Stimulated activated naive CD4-positive, alpha-beta T cell (primary cell): ENCODE measurements at regions not wholly inside any gene's neighbourhood (a gene's known extent, or its start where the extent isn't known, plus 50 kb on each side); places are given as distances from the start of the nearest gene placed in this dataset.

Source experiments
- DNase-seq, 6 experiments: peaks; one replicate each; lab custom pipeline; 2025; lab: John Stamatoyannopoulos, UW

DNA sequence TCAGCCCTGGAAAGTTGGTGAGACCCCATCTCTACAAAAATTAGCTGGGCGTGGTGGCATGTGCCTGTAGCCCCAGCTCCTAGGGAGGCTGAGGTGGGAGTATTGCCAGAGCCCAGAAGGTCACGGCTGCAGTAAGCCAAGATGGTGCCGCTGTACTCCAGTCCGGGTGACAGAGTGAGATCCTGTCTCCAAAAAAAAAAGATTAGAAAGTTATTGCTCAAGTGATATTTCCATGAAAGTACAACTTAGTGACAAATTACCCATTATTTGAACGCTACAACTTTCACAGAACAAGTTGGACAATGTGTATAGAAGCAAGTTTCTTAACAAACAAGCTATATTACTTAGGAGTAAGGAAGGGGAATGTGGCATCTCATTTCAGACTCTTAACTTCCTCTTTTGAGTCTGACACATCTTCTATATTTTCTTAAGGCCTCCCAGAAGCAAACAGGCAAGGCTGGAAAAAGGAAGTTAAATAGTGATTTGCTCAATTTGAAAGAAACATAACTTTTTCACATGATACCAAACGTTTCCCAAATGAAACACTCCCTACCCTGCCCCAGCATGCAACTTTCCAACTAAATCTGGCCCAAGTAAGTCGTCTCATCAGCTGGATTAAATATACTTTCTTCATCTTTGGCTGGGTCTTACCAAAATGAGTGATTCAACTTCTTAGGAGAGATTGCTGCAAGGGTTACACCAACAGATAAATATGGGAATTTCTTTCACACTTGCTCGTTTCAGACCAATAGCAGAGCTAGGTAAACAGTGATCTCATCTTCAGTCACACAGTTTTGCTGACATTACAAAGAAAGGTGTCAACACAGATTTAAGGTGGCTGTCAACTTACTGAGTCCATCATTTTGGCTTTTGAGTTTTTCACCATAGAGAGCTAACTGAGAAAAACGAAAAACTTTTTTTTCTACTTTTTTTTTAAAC lies 66.3 kb upstream of the KLF6 start:
- DNase-seq = no peak

DNA sequence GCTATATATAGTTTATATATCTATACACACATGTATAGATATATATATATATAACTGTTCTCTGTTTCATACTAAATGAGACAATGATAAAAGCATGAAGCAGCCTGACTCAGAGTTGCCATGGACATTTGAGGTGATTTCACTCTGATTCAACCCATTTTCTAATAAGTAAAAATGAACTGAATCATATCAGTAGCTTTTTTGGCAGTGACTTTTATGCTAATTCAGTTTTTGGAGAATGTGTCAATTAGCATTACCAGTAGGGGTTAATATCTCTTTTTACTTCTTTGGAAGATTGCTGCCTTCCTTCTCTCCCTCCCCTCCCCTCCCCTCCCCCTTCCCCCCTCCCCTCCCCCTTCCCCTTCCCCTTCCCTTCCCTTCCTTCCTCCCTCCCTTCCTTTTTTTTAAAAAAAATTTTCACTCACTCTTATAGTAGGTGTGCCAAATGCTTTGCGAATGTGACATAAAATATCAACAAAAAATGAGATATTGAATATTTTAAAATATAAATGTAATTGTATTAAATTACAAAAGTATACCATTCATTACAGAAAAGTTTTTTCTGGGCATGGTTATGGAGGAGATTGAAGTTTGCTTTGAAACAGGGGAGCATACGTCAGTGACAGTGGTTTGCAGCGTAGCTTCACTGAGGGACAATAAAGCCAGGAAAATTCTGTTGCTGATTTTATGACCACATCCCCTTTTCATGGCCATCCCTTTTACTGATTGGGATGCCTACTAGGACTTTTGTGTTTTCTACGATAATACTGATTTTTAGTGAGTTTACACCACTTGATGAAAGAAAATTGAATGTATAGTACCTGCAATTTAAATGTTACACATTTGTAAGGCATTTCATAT lies 64.0 kb upstream of the KLF6 start:
- DNase-seq = no peak

- no peak for DNase-seq
Measured at GRCh38 chr10:3848005-3848774, 63.2 kb upstream of the KLF6 start.

DNA sequence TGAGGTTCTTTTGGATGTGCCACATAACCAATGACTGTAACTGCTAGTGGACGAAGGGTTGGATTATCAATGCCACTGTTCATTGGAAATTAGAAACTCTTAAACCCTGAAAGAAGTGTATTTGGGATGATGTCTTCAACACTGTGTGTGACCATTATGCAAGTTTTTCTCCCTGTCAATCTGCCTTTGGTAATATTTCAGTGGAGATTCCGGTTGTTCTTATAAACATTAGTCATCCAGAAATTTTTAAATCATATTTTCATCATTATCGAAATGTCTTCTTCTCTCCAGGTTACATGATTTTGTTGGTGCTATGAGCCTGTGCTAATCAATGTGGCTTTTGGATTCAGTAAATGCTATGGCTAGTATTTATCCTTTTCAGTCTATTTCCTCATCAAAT lies 61.7 kb upstream of the KLF6 start:
- DNase-seq = no peak

DNA sequence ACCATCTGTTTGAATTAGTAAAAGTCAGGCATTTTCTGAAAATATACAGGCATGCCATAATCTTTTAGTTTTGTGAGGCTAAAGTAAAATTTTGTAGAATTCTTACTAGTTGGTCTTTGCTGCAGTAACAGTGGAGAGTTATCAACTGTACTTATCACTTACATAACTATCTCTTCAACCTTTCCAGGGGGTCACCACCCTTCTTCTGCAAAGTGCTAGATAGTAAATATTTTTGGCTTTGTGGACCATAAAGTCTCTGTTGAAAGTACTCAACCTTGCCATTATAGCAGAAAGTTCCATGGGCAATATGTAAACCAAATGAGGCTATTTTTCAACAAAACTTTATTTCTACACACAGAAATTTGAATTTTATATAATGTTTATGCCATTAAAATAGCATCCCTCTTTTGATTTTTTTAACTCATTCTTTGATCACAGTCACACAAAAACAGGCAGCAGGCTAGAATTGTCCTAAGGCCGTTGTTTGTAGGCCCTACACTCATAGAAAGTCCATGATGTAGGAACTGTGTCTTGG lies 59.5 kb upstream of the KLF6 start:
- no peak for DNase-seq

- DNase-seq = no peak
Measured at GRCh38 chr10:3838460-3839437, 53.7 kb upstream of the KLF6 start.

DNA sequence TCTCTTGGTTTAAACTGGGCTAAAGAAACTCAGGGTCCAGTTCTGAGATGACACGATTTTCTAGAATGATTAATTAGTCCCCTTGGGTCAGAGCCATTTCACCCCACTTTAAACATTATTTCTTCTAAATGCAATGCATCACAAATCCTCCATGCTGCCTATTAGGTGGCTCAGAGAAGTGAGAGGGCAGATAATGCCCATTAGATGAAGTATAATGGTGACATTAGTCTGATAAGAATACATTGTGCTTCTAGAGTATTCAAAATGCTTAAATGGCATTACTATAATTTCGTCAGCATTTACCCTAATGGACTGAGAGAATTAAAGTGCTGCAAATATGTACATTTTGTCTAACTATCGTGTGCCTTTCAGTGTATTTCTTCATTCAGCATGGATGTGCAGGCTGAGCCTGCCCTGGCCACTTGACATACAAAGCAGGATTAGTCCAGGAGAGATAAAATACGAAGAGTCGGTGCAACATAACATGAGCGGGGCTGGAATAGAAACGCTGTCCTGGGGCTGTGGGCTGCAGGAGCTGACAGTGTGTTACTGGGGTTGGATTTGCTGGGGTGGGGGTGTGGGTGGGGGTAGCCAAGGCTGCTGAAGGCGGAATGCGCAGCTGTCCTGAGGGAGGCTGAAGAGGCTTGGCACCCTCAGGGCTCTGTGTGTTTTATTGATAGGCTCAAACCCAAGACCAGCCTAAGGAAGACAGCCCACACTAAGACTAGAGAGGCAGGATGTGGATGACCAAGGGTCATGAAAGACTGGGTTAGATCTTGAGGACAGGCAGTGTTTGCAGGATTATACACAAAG lies 52.8 kb upstream of the KLF6 start:
- no peak for DNase-seq

DNA sequence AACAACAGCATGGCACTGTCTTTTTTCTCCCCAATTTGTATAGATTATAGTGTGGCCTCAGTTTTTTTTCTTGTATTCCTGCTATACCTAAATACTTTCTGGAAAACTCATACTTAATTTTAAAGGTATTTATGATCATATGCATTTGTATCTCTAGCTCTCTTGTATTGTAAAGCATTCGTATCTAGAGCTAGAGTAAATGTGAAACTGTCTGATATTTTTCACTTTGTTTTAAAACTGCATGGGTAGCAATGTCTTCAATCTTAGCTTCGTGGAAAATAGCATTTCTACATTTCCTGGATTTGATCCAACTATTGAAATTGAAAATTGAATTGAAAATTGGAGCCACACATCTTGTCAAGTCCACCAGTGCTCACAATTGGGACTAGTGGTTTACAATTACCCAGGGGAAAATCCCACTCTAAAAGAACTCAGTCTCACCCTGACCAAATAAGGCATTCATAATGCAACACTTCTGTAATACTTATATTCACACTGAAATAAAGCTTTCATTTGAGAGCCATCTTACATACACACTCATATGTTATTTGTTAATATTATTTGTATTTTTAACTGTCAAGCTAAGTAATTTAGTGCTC lies 51.3 kb upstream of the KLF6 start:
- DNase-seq = no peak

- DNase-seq = no peak
Measured at GRCh38 chr10:3835770-3836169, 50.8 kb upstream of the KLF6 start.

DNA sequence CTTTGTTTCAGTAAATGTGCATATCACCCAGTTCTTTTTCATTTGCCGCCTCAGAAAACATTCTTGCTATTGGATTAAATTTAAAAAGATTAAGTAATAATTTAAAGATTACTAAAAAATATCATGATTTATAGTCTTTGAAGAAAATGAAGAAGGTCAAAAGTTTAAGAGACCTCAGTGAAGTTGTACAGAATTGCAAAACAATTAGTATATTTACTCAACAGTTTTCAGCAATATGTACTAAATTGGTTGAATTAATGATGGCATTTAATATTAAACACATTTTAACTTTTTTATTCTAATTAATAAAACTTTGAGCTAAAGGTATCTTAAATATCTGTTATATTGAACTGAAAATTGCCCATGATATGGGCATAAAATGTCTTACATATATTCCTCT lies 49.9 kb upstream of the KLF6 start:
- DNase-seq = no peak
